Activated naive CD8-positive, alpha-beta T cell treated with anti-CD3 and anti-CD28 coated beads, Interleukin-2, amount 50 U/mL, for 16 hours (primary cell): ENCODE measurements at regions not wholly inside any gene's neighbourhood (a gene's known extent, or its start where the extent isn't known, plus 50 kb on each side); places are given as distances from the start of the nearest gene placed in this dataset.

Experiments used
- DNase-seq: peaks from one replicate; pipeline ENCODE4 v3.0.0-alpha.2; 2020; ENCODE audit warnings: low read depth, low spot score

DNA sequence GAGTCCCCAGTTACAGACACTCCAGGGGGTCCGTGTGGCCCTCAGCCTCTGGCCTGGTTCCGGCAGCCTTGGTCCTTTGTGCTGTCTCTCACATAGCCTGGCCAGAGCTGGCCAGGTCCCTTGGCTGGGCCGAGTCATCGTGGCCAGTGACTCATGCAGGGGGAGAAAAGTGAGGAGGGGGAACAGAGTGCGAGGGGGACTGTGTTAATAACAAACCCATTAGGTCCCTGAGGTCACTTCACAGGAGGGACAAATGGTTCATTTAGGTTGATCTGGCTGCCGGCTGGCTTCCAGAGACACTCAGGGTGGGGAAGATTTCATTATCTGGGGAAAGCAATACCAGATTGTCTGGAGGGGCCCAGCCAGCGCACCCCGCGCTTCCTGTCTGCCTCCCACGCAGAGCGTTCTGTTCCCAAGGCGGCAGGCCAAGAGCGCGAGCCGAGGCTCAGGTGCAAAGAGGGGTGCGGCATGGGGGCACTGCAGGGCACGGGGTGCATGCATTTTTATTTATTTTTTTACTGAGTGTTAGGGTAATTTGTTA, 223.1 kb downstream of the SEC14L1 start:
- no peak for DNase-seq

DNA sequence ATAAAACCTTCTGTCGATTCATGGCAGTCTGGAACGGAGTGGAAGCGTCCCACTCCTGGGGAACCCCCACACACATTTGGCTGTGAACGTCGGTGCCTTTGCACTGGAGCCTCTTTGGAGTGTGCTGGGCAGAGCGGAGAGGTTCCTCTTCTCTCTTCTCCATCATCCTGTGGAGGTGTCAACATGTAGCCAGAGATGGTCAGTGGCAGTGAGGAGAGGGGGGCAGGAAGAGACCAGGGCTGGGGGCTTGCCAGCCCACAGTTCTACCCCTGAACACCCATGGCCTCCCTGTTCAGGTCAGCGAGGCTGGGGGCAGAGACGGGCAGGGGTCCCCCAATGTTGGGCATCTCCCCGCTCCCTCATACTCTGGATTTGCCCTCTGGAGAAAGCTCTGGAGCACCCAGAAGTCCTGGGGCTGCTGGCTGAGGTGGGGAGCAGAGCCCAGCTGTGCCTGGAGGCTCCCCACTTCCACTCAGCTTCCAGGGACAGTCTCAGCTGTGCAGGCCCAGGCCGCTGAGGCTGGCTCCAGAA, 223.7 kb downstream of the SEC14L1 start:
- no peak for DNase-seq

DNA sequence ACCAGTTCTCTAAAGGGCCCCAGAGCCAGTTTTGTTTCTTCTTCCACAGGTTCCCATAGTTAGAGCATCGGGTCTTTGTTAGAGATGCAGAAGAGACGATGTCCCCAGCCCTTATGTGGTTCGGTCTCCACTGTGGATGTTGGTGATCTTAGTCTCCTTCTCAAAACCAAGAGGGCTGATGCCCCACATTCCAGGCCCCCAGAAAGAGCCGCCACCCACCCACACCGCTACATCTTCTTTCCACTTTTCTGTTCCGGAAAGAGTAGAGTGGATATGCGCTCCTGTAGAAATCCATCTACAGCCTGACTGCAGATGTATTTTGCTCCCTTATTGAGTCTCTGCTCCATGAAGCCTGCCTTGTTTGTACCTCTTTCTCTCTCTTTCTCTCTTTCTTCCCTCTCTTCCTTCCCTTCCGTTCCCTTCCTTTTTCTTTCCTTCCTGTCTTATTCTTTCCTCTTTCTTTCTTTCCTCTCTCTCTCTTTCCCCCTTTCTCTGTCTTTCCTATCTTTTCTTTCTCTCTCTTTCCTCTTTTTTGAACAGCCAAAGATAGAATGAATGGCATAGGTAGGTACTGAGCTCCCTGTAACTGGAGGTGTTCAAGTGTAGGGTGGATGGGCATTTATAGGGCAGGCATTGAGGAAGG, 224.3 kb downstream of the SEC14L1 start:
- DNase-seq: no peak

DNA sequence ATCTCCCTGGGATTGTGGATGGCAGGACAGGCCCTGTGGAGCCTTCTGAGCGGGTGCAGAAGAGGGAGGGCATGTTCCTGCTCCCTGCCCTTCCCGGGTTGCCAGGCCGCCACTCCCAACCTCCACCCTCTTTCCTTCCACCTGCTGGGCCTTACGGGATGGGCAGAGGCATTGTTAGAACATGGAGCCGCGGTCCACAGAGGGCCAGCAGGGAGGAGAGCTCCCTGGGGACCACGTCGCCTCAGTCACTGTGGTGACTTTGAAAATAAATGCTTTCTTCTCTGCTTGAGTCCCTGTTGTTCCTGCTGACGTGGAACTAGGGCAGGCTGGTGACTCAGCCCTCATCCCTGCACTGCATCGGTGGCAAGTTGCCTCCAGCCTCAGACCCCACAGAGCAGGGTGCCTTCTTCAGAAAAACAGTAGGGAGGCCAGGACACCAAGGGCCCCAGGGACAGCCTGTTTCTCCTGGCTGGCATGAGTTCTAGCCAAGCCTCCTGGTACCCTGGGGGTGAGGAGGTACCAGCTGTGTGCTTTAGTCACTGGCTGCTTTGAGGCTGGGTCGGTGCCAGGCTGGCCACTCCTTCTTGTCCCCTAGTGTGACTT, 224.9 kb downstream of the SEC14L1 start:
- no peak for DNase-seq

DNA sequence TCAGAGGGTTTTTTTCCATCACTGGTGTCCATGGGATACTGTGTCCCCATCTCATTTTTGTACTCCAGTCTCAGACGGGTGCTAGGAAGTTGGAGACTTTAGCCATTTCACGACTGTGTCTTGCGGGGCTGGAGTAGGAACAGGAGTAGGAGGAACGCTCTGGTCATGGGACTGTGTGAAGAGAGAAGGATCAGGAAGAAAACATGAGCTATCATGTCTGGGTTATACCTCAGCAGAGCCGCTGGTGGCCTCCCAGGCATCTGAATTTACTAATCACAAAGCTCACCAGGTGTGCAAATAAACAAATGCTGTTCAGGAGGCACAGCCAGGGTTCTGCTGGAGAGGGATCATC, 225.4 kb downstream of the SEC14L1 start:
- no peak for DNase-seq

DNA sequence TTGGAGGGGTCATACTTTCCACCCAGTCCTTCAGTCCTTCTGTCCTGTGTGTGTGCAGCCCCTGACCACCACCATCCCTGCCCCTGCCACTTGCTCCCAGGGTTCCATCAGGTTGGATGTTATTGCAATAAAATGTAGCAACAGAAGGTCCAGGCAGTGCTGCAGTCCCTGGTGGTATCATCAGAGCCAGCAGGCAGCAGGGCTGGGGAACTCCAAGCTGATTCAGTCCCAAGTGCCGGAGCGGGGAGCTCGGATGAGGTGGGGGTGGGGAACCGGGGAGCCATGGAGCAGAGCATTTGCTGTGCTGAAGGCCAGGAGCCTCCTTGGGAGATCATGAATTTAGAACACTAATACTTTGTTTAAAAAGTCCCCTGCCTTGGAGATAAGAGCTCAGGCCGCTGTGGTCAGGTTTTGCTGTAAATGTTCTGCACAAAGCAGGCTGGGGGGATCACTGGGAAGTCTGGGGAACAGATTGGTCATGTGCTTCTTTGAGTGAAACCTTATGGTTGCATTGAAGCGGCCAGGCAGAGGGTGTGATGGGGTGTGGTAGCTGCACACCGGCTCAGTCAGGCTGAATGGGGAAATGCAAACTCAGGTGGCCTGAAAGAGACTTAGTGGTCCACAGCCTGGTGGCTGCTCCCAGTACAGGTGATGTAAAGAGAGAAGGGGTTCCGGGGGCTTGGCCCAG, 225.9 kb downstream of the SEC14L1 start:
- no peak for DNase-seq

DNA sequence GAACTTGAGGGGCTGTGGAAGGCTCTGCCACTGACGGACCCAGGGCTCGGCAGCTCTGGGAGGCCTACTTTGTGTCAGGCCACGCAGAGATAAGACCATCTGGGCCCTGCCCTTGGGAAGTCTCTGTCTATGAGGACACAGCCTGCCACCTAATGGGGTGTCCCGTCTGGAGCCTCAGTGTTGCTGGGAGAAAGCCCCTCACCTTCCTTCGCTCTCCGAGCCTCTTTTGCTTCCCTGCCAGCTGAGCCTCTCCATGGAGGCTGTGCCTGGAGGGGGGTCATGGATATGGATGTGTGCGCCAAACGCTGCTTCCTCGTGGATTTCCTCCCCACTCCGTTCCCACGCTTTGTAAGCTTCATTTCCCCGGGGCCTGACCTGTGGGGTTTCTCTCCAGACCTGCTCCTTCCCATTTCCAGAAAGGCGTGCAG, 228.8 kb downstream of the SEC14L1 start:
- no peak for DNase-seq

DNA sequence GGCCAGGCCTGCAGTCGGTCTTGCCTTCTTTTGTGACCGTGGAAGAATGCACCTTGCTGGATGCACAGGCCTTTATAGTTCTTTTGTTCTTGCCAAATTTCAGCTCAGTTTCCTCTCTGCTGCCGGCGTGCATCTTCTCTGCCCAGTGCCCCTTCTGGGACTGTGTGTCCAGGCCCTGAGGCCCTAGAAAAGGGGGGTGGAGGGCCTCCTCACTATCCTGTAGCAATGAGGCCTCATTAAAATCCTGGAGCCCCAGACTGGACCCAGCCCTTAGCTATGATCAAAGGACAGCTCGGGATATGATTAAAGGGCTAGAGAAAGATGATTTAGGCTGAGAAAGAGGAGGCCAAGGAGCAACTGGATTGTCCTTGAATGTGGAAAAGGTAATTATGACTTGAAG, 229.8 kb downstream of the SEC14L1 start:
- DNase-seq: no peak

DNA sequence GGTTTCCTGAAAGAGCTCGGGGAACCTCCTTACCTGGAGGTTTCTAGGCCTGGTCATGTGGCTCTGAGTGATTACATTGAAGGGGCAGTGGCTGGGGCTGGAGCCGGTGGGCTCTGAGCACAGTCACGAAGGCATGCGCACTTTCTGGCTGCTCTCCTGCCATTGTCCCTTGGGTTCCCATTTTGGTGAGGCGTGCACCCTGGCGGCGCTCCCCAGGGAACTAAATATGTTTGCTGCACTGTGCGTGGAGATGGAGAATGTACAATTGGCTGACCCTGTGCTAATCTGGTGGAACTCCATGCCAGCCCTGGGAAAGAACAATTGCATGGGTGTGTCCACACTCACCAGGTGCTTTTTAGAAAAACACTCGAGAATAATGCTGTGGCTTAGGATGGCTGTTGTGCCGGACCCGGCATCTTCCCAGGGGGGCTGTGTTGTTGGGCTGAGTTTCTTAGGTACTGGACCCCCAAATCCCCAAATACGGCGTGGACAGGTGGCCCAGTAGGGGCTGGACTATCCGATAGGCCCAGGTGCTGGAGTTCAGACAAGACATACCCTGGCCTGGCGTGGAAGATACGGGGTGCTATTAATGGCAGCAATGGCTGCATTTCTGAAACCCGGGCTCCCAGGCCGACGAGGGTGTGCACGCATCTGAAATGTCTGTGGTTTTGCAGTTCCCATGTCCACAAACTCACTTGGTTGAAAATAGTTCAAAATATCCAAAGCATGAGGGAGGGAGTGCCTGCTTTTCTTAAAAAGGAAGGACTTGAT, 230.5 kb downstream of the SEC14L1 start:
- no peak for DNase-seq

DNA sequence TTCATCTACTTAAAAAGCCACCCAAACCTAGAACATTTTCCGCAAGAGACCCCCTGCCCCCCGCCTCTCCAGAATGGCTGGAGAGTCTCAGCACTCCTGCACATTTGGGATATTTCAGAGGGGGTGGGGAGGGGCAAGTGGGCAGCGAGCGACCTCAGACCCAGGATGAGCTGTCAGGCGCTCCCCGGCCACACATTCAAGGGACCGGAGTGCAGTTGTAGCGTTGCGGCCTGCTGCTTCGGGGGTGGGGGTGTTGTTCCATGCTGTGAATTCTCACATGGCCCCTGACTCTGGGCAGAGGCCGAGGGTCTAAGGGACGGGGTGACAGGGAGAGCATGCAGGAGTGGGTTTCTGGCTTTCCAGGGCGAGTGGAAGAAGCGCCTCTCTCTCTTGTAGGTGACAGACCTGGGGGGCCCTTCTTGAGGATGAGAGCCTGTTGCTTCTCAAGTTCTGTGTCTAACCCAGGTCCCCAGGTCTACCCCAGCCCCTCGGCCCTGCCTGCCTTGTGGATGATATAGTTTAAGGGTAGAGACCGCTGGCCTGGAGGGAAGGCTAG, 231.2 kb downstream of the SEC14L1 start:
- DNase-seq: no peak

DNA sequence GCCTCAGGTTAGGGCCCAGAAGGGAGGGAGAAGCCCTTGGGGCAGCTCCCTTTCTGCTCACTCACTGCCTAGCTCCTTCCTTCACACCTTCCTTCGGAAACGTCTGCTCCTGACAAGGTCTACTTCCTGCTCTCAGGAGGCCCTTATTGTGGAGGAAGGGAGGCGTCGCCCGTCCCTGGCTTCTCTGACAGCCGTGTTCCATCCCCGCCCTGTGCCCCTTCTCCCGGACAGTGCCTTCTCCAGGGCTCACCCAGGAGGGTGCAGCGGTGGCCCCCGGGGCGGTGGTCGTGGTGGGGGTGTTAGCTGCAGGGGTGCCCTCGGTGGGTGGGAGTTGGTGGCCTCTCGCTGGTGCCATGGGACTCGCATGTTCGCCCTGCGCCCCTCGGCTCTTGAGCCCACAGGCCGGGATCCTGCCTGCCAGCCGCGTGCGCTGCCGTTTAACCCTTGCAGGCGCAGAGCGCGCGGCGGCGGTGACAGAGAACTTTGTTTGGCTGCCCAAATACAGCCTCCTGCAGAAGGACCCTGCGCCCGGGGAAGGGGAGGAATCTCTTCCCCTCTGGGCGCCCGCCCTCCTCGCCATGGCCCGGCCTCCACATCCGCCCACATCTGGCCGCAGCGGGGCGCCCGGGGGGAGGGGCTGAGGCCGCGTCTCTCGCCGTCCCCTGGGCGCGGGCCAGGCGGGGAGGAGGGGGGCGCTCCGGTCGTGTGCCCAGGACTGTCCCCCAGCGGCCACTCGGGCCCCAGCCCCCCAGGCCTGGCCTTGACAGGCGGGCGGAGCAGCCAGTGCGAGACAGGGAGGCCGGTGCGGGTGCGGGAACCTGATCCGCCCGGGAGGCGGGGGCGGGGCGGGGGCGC, 231.9 kb downstream of the SEC14L1 start:
- DNase-seq: no peak

DNA sequence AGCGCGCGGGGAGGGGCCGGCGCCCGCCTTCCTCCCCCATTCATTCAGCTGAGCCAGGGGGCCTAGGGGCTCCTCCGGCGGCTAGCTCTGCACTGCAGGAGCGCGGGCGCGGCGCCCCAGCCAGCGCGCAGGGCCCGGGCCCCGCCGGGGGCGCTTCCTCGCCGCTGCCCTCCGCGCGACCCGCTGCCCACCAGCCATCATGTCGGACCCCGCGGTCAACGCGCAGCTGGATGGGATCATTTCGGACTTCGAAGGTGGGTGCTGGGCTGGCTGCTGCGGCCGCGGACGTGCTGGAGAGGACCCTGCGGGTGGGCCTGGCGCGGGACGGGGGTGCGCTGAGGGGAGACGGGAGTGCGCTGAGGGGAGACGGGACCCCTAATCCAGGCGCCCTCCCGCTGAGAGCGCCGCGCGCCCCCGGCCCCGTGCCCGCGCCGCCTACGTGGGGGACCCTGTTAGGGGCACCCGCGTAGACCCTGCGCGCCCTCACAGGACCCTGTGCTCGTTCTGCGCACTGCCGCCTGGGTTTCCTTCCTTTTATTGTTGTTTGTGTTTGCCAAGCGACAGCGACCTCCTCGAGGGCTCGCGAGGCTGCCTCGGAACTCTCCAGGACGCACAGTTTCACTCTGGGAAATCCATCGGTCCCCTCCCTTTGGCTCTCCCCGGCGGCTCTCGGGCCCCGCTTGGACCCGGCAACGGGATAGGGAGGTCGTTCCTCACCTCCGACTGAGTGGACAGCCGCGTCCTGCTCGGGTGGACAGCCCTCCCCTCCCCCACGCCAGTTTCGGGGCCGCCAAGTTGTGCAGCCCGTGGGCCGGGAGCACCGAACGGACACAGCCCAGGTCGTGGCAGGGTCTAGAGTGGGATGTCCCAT, 232.8 kb downstream of the SEC14L1 start:
- no peak for DNase-seq

DNA sequence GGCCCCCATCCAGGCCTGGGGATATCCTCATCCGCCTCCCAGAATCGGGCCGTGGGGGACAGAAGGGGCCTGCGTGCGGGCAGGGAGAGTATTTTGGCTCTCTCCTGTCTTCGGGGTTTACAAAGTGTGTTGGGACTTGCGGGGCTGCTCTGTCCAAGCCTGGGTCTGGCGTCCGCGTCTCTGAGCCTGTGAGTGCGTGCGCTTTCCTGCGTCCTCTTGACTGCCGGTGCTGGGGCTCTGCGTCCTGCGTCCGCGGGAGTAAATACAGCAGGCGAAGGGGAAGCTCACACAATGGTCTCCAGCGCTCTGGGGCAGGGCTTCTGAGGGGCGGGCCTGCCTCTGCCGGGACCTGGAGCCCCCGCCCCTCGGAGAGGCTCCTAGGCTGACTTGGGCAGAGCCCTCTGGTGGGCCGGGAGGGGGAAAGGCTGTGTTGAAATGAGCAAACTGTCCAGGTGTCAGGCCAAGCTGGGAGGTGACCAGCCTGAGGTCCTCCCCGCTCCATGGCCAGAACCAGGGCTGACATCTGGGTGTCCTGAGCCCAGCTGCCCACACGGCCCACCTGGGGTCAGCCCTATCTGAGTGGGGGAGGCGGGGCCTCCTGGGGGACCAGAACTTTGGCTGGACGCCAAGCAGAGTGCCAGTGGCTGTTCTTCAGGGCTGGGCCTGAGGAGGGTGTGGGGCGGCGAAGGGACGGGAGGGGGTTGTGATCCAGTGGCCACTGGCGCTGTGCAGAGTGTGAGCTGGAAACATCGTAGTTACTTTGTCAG, 233.6 kb downstream of the SEC14L1 start:
- DNase-seq: peak; percentile 42

DNA sequence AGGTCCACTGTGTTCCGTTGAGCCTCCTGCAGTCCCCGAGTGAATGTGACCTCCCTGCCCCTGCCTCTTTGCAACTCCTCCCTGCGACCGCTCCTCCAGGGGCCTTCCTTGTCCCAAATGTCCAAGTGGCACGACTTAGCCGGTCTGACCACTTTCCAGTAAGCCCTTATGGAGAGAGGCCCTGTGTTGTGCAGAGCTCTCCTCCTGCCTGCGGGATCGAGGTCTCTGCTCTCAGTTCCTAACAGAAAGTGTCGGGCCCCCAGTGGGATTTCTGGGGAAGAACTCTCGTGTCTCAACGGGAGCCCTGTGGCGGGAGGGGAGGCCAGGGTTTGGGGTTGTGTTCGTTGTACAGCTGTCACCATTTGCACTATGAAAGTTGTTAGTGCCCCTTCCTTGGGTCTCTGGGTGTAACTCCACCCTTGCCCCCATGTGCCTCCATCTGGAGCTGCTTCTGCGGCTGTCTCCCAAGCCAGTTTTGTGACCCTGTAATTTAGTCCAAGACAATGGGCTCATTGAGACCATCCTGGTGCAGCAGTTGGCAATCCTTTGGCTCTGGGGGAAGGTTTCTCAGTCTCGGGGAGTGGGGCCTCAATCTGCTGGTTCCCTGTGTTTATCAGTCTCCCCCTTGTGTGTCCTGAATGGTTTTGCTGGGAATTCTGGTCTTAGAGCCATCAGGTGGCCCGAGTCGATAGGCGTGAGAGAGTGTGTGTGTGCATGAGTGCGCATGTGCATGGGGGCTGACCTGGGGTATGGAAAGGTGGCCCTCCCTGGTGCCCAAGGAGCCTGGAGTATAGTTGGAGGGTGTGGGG, 234.5 kb downstream of the SEC14L1 start:
- no peak for DNase-seq

DNA sequence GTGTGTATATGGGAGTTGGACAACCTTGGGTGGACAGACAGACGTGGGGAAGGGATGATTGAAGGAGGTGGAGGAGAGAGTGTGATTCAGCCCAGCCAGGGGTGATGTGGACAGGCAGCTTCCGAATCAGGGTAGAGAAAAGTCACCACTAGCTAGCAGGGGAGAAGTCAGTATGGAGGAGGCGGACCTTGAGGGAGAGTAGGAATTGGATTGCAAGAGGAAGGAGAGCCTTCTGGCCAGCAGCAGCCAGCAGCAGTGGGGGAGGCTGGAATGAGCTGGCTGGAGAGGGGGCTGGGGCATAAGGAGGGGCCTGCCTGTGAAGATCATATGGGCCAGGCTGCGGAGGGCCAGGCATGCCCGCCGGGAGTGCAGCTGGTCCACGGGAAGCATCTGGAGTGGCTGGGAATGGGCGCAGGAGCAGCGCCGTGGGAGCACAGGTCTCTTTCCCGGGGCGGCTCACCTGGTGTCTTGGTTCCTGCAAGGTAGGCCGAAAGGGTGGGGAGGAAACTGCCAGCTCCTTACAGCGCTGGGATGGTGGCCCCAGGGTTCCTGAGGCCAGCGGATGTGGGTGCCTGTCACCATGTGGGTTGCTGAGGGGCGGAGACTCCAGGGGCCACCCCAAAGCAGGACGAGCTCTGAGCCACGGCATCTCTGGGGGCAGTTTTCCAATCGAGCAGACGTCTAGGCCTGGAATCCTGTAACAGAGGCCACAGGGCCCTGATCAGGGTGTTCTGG, 235.3 kb downstream of the SEC14L1 start:
- no peak for DNase-seq

DNA sequence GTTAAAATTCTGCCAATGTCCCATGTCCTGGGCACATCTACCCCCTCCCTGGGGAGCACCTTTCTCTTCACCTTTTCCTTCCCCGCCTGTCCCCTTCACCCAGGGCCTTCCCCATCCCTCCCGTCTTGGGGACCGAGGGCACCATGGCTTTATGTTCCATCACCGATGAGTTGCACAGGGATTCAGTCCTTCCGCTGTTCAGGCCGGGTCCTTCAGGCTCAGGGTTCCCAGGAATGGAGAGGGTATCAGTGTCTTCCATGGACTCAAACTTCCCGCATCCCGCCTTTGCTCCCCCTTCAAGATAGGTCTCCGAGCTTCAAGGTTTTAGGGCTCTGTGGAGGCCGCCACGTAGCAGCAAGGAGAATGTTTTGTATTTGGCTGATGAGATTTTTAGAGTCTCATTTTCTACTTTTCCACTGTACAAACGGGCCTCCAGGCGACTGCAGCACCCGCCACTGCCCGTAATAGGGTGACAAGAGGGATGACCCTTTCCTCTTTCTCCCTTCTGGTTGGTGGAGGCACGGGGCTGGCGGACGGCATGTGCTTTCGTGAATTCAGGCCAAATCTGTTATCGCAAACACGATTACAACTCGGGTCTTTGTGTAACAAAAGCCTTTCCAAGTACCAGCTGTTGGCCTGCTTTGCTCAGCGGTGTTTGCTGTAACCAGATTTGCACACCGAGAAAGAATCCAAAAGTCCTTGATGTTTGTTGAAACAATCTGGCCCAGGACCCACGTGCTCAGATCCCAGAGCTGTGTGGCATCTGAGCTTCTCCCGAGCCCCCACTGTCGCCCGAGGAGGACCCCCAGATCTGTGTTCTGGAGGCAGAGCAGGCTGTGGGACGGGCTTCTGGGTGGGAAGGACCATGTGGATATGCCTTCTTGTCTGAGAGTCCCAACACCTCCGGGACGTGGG, 236.3 kb downstream of the SEC14L1 start:
- no peak for DNase-seq
